GM12875 (cell line): ENCODE measurements at regions not wholly inside any gene's neighbourhood (a gene's known extent, or its start where the extent isn't known, plus 50 kb on each side); places are given as distances from the start of the nearest gene placed in this dataset.

Experiments used
- H3K4me3 ChIP-seq: one replicate; pipeline ENCODE4 v1.5.1; 2011; ENCODE audit warnings: low read depth, low read length, control low read depth
- TF ChIP-seq, protein P1 (sequence below): IDR thresholded peaks from 2 replicates; pipeline ENCODE4 v1.5.1; 2011; ENCODE audit warnings: low read depth, mild to moderate bottlenecking, control low read depth, inconsistent platforms, low read length, moderate library complexity, borderline replicate concordance; ENCODE audit not compliant: insufficient read depth

DNA sequence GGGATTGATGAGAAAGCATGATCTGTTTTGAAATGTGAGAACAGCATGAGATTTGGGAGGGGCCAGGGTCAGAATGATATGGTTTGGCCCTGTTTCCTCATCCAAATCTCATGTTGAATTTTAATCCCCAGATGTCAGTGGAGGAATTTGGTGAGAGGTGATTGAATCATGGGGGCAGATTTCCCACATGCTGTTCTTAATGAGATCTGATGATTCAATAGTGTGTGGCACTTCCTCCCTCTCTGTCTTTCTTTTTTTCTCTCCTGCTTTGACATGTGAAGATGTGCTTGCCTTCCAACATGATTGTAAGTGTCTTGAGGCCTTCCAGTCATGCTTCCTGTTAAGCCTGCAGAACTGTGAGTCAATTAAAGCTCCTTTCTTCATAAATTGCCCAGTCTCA is 1060.3 kb upstream of the CITED2 start:
- TF ChIP-seq, protein P1, sequence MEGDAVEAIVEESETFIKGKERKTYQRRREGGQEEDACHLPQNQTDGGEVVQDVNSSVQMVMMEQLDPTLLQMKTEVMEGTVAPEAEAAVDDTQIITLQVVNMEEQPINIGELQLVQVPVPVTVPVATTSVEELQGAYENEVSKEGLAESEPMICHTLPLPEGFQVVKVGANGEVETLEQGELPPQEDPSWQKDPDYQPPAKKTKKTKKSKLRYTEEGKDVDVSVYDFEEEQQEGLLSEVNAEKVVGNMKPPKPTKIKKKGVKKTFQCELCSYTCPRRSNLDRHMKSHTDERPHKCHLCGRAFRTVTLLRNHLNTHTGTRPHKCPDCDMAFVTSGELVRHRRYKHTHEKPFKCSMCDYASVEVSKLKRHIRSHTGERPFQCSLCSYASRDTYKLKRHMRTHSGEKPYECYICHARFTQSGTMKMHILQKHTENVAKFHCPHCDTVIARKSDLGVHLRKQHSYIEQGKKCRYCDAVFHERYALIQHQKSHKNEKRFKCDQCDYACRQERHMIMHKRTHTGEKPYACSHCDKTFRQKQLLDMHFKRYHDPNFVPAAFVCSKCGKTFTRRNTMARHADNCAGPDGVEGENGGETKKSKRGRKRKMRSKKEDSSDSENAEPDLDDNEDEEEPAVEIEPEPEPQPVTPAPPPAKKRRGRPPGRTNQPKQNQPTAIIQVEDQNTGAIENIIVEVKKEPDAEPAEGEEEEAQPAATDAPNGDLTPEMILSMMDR: no peak
- no peak overlapping the region for H3K4me3 ChIP-seq

DNA sequence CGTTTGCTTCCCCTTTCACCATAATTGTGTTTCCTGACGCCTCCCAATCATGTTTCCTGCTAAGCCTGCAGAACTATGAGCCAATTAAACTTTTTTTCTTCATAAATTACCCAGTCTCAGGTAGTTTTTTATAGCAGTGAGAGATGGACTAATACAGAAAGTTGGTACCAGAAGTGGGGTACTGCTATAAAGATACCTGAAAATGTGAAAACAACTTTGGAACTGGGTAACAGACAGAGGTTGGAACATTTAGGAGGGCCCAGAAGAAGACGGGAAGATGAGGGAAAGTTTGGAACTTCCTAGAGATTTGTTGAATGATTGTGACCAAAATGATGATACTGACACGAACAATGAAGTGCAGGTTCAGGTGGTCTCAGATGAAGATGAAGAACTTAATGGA is 1058.6 kb upstream of the CITED2 start:
- H3K4me3 ChIP-seq: no peak overlapping the region
- TF ChIP-seq, protein P1: no peak

DNA sequence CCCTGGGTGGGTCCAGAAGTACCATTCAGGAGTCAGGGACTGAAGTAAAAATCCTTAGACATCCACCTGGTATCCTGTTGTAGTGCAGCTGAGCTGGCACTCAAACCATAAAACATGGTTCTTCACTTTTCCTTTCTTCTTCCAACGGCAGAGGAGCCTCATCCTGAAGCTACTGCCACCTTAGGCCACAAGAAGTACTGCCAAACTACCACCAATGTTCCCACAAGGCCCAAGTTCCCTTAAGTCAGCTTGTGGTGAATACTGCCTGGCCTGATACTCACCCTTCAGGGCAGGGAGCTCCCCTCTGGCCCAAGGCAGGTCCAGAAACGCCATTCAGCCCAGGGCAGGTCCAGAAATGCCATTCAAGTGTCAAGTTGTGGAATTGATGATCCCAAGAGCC is 1053.4 kb upstream of the CITED2 start:
- no peak overlapping the region for H3K4me3 ChIP-seq
- TF ChIP-seq, protein P1: 0 out of 2 replicates have a peak, but pooled peaks have one; percentile 4

DNA sequence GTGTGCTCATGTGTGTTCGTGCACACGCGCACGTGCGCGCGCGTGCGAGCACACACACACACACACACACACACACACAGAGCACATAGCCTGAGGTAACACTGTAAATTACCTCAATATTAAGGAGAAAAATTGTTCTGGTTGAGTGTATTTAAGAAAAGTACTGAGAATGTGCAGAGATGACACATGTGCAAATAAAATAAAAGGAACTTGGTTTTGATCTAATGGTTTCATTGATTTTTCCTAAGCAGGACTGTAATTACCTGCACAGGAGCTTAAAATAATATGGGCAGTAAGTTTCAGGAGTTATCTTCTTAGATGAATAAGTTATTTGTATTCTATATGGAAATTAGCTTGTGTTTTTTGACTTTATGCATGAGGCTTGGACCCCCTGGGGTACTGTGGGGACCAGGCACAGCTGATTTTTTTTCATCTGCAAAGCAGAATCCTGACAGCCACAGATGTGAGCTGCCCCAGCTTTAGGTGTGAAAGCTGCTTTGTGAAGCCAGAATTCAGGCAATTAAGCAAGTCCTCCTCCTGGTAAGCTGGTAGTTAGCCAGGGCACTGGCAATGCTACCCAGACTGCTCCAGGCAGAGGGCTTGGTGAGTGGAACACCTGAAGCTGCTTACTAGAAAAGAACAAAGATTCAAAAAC is 1040.6 kb upstream of the CITED2 start:
- no peak overlapping the region for H3K4me3 ChIP-seq
- TF ChIP-seq, protein P1: no peak

DNA sequence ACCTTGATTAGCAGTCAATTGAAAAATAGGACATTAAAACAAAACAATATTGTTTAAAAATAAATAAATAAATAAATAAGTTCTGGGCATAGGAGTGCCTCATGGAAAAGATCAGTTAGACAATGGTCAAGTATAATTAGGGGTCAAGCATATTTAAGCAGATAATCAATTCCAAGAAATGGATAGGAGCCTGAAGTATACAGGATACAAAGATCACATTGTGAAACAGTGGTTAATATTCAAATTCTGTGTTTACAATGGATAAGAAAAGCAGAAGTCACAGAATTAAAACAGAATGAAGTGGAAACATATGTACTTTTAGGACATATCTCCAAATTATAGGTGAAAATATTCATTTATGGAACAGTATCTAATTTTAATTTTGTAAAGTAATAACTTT is 1028.6 kb upstream of the CITED2 start:
- H3K4me3 ChIP-seq: no peak overlapping the region
- TF ChIP-seq, protein P1: no peak

- TF ChIP-seq, protein P1: no peak
- no peak overlapping the region for H3K4me3 ChIP-seq
These were observed 1027.3 kb upstream of the CITED2 start for GRCh38 chr6:140401761-140402160.

GRCh38 chr6:140398076-140398475 is 1023.6 kb upstream of the CITED2 start:
- TF ChIP-seq, protein P1: no peak
- no peak overlapping the region for H3K4me3 ChIP-seq
